Astrocyte (in vitro differentiated cells and primary cell): ENCODE measurements at regions not wholly inside any gene's neighbourhood (a gene's known extent, or its start where the extent isn't known, plus 50 kb on each side); places are given as distances from the start of the nearest gene placed in this dataset.

ENCODE experiments used
- EZH2 ChIP-seq: IDR thresholded peaks from 2 replicates; pipeline ENCODE4 v1.6.1; 2012; ENCODE audit warnings: mild to moderate bottlenecking, low read length, inconsistent platforms; ENCODE audit not compliant: insufficient read depth
- TF ChIP-seq, protein P1 (sequence below): IDR thresholded peaks from 2 replicates; pipeline ENCODE4 v1.5.1; 2011; ENCODE audit warnings: low read depth, mild to moderate bottlenecking, inconsistent platforms, low read length, moderate library complexity; ENCODE audit not compliant: insufficient read depth

DNA sequence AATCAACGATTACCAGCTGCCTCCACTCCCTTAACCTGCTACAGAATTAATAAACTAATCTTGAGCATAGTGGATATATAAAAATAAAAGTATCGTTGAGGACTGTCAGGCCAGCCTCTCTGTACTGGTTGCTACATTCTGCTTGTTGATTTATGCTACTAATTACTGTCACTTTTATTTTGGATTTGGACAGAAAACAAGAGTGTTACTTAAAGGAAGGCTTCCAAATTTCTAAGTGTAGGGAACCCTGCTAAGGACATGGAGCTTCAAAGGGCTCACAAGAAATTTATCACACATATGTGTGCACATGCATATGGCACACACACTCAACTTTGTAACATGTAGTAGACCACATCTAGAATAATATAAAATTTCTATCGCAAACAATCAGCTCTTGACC, 141.2 kb upstream of the ANKRD1 start:
- TF ChIP-seq, protein P1, sequence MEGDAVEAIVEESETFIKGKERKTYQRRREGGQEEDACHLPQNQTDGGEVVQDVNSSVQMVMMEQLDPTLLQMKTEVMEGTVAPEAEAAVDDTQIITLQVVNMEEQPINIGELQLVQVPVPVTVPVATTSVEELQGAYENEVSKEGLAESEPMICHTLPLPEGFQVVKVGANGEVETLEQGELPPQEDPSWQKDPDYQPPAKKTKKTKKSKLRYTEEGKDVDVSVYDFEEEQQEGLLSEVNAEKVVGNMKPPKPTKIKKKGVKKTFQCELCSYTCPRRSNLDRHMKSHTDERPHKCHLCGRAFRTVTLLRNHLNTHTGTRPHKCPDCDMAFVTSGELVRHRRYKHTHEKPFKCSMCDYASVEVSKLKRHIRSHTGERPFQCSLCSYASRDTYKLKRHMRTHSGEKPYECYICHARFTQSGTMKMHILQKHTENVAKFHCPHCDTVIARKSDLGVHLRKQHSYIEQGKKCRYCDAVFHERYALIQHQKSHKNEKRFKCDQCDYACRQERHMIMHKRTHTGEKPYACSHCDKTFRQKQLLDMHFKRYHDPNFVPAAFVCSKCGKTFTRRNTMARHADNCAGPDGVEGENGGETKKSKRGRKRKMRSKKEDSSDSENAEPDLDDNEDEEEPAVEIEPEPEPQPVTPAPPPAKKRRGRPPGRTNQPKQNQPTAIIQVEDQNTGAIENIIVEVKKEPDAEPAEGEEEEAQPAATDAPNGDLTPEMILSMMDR = no peak
- TF ChIP-seq EZH2 = no peak
